Rectal smooth muscle tissue (tissue), 1 donor: ENCODE measurements at regions not wholly inside any gene's neighbourhood (a gene's known extent, or its start where the extent isn't known, plus 50 kb on each side); places are given as distances from the start of the nearest gene placed in this dataset.

ENCODE experiments used
- H3K27ac ChIP-seq: one replicate; pipeline ENCODE4 v1.7.0; 2013; ENCODE audit warnings: low read depth, low read length, inconsistent platforms
- H3K27me3 ChIP-seq: one replicate; pipeline ENCODE4 v1.7.0; 2013; ENCODE audit warnings: low read length; ENCODE audit not compliant: control insufficient read depth, insufficient read depth
- H3K36me3 ChIP-seq: one replicate; pipeline ENCODE4 v1.7.0; 2013; ENCODE audit warnings: low read length; ENCODE audit not compliant: control insufficient read depth, insufficient read depth
- H3K4me1 ChIP-seq: one replicate; pipeline ENCODE4 v1.7.0; 2013; ENCODE audit warnings: low read length; ENCODE audit not compliant: control insufficient read depth, insufficient read depth
- H3K4me3 ChIP-seq: one replicate; pipeline ENCODE4 v1.7.0; 2013; ENCODE audit warnings: low read length
- H3K9ac ChIP-seq: one replicate; pipeline ENCODE4 v1.7.0; 2013; ENCODE audit warnings: low read length

GRCh38 chr2:234787114-234787513 is 164.7 kb upstream of the SH3BP4 start:
- no peaks in the 10 kb centered on the region for H3K4me1 ChIP-seq
- no peaks in the 10 kb centered on the region for H3K36me3 ChIP-seq
- no peak overlapping the region for H3K4me3 ChIP-seq
- no peaks in the 10 kb centered on the region for H3K27me3 ChIP-seq
- no peak overlapping the region for H3K27ac ChIP-seq
- no peak overlapping the region for H3K9ac ChIP-seq

GRCh38 chr2:234773764-234774409 is 177.9 kb upstream of the SH3BP4 start:
- Histone ChIP-seq H3K36me3 (no peaks in the 10 kb centered on the region), H3K27ac (no peak overlapping the region), H3K4me1 (no peaks in the 10 kb centered on the region), H3K27me3 (no peaks in the 10 kb centered on the region), H3K9ac (no peak overlapping the region), H3K4me3 (no peak overlapping the region)

- Histone ChIP-seq H3K27me3 (no peaks in the 10 kb centered on the region), H3K36me3 (no peaks in the 10 kb centered on the region), H3K4me3 (no peak overlapping the region), H3K9ac (no peak overlapping the region), H3K27ac (no peak overlapping the region), H3K4me1 (no peaks in the 10 kb centered on the region)
Observed at GRCh38 chr2:234773129-234773528, 178.7 kb upstream of the SH3BP4 start.

GRCh38 chr2:234772733-234773060 is 179.1 kb upstream of the SH3BP4 start:
- no peaks in the 10 kb centered on the region for H3K27me3 ChIP-seq
- H3K4me1 ChIP-seq = no peaks in the 10 kb centered on the region
- no peaks in the 10 kb centered on the region for H3K36me3 ChIP-seq
- H3K27ac ChIP-seq = no peak overlapping the region
- H3K4me3 ChIP-seq = no peak overlapping the region
- no peak overlapping the region for H3K9ac ChIP-seq

- H3K9ac ChIP-seq = no peak overlapping the region
- no peak overlapping the region for H3K4me3 ChIP-seq
- no peaks in the 10 kb centered on the region for H3K4me1 ChIP-seq
- H3K36me3 ChIP-seq = no peaks in the 10 kb centered on the region
- H3K27ac ChIP-seq = no peak overlapping the region
- no peaks in the 10 kb centered on the region for H3K27me3 ChIP-seq
Observed at GRCh38 chr2:234771980-234772732, 179.7 kb upstream of the SH3BP4 start.

- Histone ChIP-seq H3K4me1 (no peaks in the 10 kb centered on the region), H3K27me3 (no peaks in the 10 kb centered on the region), H3K9ac (no peak overlapping the region), H3K4me3 (no peak overlapping the region), H3K27ac (no peak overlapping the region), H3K36me3 (no peaks in the 10 kb centered on the region)
Observed at GRCh38 chr2:234771176-234771575, 180.6 kb upstream of the SH3BP4 start.

- H3K4me3 ChIP-seq = no peak overlapping the region
- no peaks in the 10 kb centered on the region for H3K27me3 ChIP-seq
- H3K4me1 ChIP-seq = no peaks in the 10 kb centered on the region
- H3K27ac ChIP-seq = no peak overlapping the region
- no peak overlapping the region for H3K9ac ChIP-seq
- H3K36me3 ChIP-seq = no peaks in the 10 kb centered on the region
Observed at GRCh38 chr2:234770715-234771141, 181.1 kb upstream of the SH3BP4 start.

- H3K27me3 ChIP-seq = no peaks in the 10 kb centered on the region
- H3K36me3 ChIP-seq = no peaks in the 10 kb centered on the region
- no peak overlapping the region for H3K27ac ChIP-seq
- no peaks in the 10 kb centered on the region for H3K4me1 ChIP-seq
- no peak overlapping the region for H3K9ac ChIP-seq
- no peak overlapping the region for H3K4me3 ChIP-seq
Observed at GRCh38 chr2:234770031-234770506, 181.7 kb upstream of the SH3BP4 start.

- no peak overlapping the region for H3K4me3 ChIP-seq
- H3K27me3 ChIP-seq = no peaks in the 10 kb centered on the region
- H3K9ac ChIP-seq = no peak overlapping the region
- H3K36me3 ChIP-seq = no peaks in the 10 kb centered on the region
- no peak overlapping the region for H3K27ac ChIP-seq
- H3K4me1 ChIP-seq = no peaks in the 10 kb centered on the region
Observed at GRCh38 chr2:234768608-234769196, 183.1 kb upstream of the SH3BP4 start.

GRCh38 chr2:234765279-234765678 is 186.5 kb upstream of the SH3BP4 start:
- Histone ChIP-seq H3K27ac (no peak overlapping the region), H3K9ac (no peak overlapping the region), H3K36me3 (no peaks in the 10 kb centered on the region), H3K27me3 (no peaks in the 10 kb centered on the region), H3K4me1 (peaks cover 2% of the 10 kb centered on the region), H3K4me3 (no peak overlapping the region)

- H3K27me3 ChIP-seq = no peaks in the 10 kb centered on the region
- H3K27ac ChIP-seq = no peak overlapping the region
- no peaks in the 10 kb centered on the region for H3K36me3 ChIP-seq
- no peak overlapping the region for H3K9ac ChIP-seq
- H3K4me3 ChIP-seq = no peak overlapping the region
- H3K4me1 ChIP-seq = peaks cover 2% of the 10 kb centered on the region
Observed at GRCh38 chr2:234764372-234764771, 187.4 kb upstream of the SH3BP4 start.

- H3K9ac ChIP-seq = no peak overlapping the region
- H3K4me3 ChIP-seq = no peak overlapping the region
- peaks cover 2% of the 10 kb centered on the region for H3K4me1 ChIP-seq
- H3K27me3 ChIP-seq = no peaks in the 10 kb centered on the region
- no peaks in the 10 kb centered on the region for H3K36me3 ChIP-seq
- no peak overlapping the region for H3K27ac ChIP-seq
Observed at GRCh38 chr2:234763002-234763873, 188.6 kb upstream of the SH3BP4 start.
